Brain pericyte (primary cell): ENCODE measurements at regions not wholly inside any gene's neighbourhood (a gene's known extent, or its start where the extent isn't known, plus 50 kb on each side); places are given as distances from the start of the nearest gene placed in this dataset.
"Not testable (repeated sequence)": the region's sequence is repeated elsewhere in the genome, so short reads cannot be mapped to it uniquely, and the experiment has no call there.

Experiments
- DNase-seq: peaks from one replicate; pipeline ENCODE4 v3.0.0-alpha.2; 2012; ENCODE audit warnings: low read depth, low spot score

- no peak for DNase-seq
These were observed 91.4 kb downstream of the NCOR2 start for GRCh38 chr12:124476011-124476400.

- no peak for DNase-seq
These were observed 92.0 kb downstream of the NCOR2 start for GRCh38 chr12:124475295-124476010.

- DNase-seq, result no peak
These were observed 92.7 kb downstream of the NCOR2 start for GRCh38 chr12:124474709-124475108.

GRCh38 chr12:124472690-124473279 is 94.6 kb downstream of the NCOR2 start:
- DNase-seq, result no peak

GRCh38 chr12:124471828-124472227 is 95.6 kb downstream of the NCOR2 start:
- DNase-seq, result no peak

GRCh38 chr12:124470806-124471205 is 96.6 kb downstream of the NCOR2 start:
- DNase-seq, result no peak

GRCh38 chr12:124470139-124470538 is 97.3 kb downstream of the NCOR2 start:
- DNase-seq, result no peak

- DNase-seq, result no peak
These were observed 98.1 kb downstream of the NCOR2 start for GRCh38 chr12:124469193-124469888.

- not testable (repeated sequence) for DNase-seq
These were observed 99.9 kb downstream of the NCOR2 start for GRCh38 chr12:124467549-124467948.

- no peak for DNase-seq
These were observed 100.9 kb downstream of the NCOR2 start for GRCh38 chr12:124466216-124467128.

- DNase-seq, result no peak
These were observed 101.9 kb downstream of the NCOR2 start for GRCh38 chr12:124465473-124465872.

GRCh38 chr12:124464830-124465229 is 102.6 kb downstream of the NCOR2 start:
- no peak for DNase-seq

GRCh38 chr12:124464062-124464461 is 103.3 kb downstream of the NCOR2 start:
- DNase-seq, result no peak

- no peak for DNase-seq
These were observed 104.0 kb downstream of the NCOR2 start for GRCh38 chr12:124463341-124463921.

GRCh38 chr12:124462750-124463149 is 104.7 kb downstream of the NCOR2 start:
- DNase-seq, result no peak

- DNase-seq, result no peak
These were observed 105.4 kb downstream of the NCOR2 start for GRCh38 chr12:124461851-124462623.

GRCh38 chr12:124461241-124461673 is 106.2 kb downstream of the NCOR2 start:
- no peak for DNase-seq

GRCh38 chr12:124460771-124461170 is 106.6 kb downstream of the NCOR2 start:
- no peak for DNase-seq

- no peak for DNase-seq
These were observed 107.4 kb downstream of the NCOR2 start for GRCh38 chr12:124459852-124460645.
